ENCODE measurements at regions not wholly inside any gene's neighbourhood (a gene's known extent, or its start where the extent isn't known, plus 50 kb on each side); places are given as distances from the start of the nearest gene placed in this dataset.

DNA sequence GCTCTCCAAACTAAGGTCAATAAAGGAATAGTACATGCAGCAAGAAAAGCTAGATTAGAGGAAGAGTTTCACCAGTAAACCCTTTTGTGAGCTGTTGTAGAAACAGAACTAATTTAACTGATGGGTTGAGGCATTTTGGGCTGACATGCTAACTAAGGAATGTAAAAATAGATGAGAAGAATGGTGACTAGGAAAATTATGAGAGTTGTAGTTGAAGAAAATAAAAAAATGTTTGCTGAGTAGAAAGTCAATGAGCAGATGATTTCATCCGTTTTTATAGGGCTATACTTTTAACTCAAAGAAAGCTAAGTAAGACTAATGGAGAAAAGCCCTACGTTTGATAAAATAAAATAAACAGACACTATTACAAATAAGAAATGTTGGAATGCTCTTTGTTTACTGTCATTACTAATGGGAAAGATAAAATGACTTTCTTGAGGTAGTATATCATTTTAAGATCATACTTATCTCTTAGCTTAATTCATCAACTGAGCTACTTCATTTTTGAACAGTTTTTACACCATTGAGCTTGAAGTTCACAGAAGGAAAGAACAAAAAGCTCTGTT is 209.4 kb upstream of the DPH6 start:
- Histone ChIP-seq H3K4me3 (ENCODE audit: low read length in 2 of 2) (no peak overlapping the region), H3K4me1 (ENCODE audit: control insufficient read depth in 2 of 2, insufficient read depth in 2 of 2, low read length in 2 of 2) (peaks cover 0 to 6% of the 10 kb centered on the region in 2 donors), H3K36me3 (ENCODE audit: control insufficient read depth in 2 of 2, insufficient read depth in 2 of 2, low read length in 2 of 2) (no peaks in the 10 kb centered on the region), H3K27ac (ENCODE audit: low read depth in 2 of 2, low read length in 2 of 2) (no peak overlapping the region), H3K9ac (ENCODE audit: low read depth in 1 of 2, low read length in 2 of 2) (no peak overlapping the region), H3K9me3 (ENCODE audit: control insufficient read depth in 2 of 2, low read length in 2 of 2) (no peaks in the 10 kb centered on the region), H3K27me3 (ENCODE audit: control insufficient read depth in 2 of 2, insufficient read depth in 2 of 2, low read length in 2 of 2) (no peaks in the 10 kb centered on the region)

GRCh38 chr15:35756623-35757022 is 210.7 kb upstream of the DPH6 start:
- Histone ChIP-seq H3K27ac (ENCODE audit: low read depth in 2 of 2, low read length in 2 of 2) (no peak overlapping the region), H3K4me1 (ENCODE audit: control insufficient read depth in 2 of 2, insufficient read depth in 2 of 2, low read length in 2 of 2) (peaks cover 0 to 6% of the 10 kb centered on the region in 2 donors)

DNA sequence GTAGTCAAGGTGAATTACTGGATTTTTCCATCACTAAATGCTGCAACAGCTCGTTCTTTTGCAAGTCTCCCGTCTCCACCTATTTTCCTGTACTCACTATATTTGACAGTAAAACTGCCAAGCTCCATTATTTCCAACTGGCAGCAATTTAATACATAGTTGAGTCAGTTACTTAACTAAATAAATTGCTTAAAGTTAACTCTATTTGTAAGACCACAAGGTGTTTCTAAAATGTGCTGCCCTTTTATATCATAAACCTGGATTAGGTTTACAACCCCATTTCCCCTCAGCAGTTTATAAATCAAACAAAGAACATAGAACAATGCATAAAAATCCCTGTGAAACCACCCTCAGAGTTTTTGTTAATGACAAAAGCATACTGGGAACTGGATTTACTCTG is 211.4 kb upstream of the DPH6 start:
- no peaks in the 10 kb centered on the region for H3K27me3 ChIP-seq (ENCODE audit: control insufficient read depth in 2 of 2, insufficient read depth in 2 of 2, low read length in 2 of 2)
- no peak overlapping the region for H3K4me3 ChIP-seq (ENCODE audit: low read length in 2 of 2)
- H3K36me3 ChIP-seq (ENCODE audit: control insufficient read depth in 2 of 2, insufficient read depth in 2 of 2, low read length in 2 of 2) = no peaks in the 10 kb centered on the region
- H3K9ac ChIP-seq (ENCODE audit: low read depth in 1 of 2, low read length in 2 of 2) = no peak overlapping the region
- H3K27ac ChIP-seq (ENCODE audit: low read depth in 2 of 2, low read length in 2 of 2) = no peak overlapping the region
- H3K4me1 ChIP-seq (ENCODE audit: control insufficient read depth in 2 of 2, insufficient read depth in 2 of 2, low read length in 2 of 2) = peaks cover 0 to 2% of the 10 kb centered on the region in 2 donors
- H3K9me3 ChIP-seq (ENCODE audit: control insufficient read depth in 2 of 2, low read length in 2 of 2) = no peaks in the 10 kb centered on the region

More at GRCh38 chr15:35756623-35757022, 210.7 kb upstream of the DPH6 start:
- Histone ChIP-seq H3K27me3 (ENCODE audit: control insufficient read depth in 2 of 2, insufficient read depth in 2 of 2, low read length in 2 of 2) (no peaks in the 10 kb centered on the region), H3K36me3 (ENCODE audit: control insufficient read depth in 2 of 2, insufficient read depth in 2 of 2, low read length in 2 of 2) (no peaks in the 10 kb centered on the region), H3K4me3 (ENCODE audit: low read length in 2 of 2) (no peak overlapping the region), H3K9me3 (ENCODE audit: control insufficient read depth in 2 of 2, low read length in 2 of 2) (no peaks in the 10 kb centered on the region), H3K9ac (ENCODE audit: low read depth in 1 of 2, low read length in 2 of 2) (no peak overlapping the region)

- H3K27me3 ChIP-seq (ENCODE audit: control insufficient read depth in 2 of 2, insufficient read depth in 2 of 2, low read length in 2 of 2) = no peaks in the 10 kb centered on the region
- H3K4me1 ChIP-seq (ENCODE audit: control insufficient read depth in 2 of 2, insufficient read depth in 2 of 2, low read length in 2 of 2) = peaks cover 0 to 2% of the 10 kb centered on the region in 2 donors
- H3K9me3 ChIP-seq (ENCODE audit: control insufficient read depth in 2 of 2, low read length in 2 of 2) = no peaks in the 10 kb centered on the region
- H3K36me3 ChIP-seq (ENCODE audit: control insufficient read depth in 2 of 2, insufficient read depth in 2 of 2, low read length in 2 of 2) = no peaks in the 10 kb centered on the region
- no peak overlapping the region for H3K9ac ChIP-seq (ENCODE audit: low read depth in 1 of 2, low read length in 2 of 2)
- no peak overlapping the region for H3K27ac ChIP-seq (ENCODE audit: low read depth in 2 of 2, low read length in 2 of 2)
- H3K4me3 ChIP-seq (ENCODE audit: low read length in 2 of 2) = no peak overlapping the region
These were observed 211.8 kb upstream of the DPH6 start for GRCh38 chr15:35757765-35758164.

DNA sequence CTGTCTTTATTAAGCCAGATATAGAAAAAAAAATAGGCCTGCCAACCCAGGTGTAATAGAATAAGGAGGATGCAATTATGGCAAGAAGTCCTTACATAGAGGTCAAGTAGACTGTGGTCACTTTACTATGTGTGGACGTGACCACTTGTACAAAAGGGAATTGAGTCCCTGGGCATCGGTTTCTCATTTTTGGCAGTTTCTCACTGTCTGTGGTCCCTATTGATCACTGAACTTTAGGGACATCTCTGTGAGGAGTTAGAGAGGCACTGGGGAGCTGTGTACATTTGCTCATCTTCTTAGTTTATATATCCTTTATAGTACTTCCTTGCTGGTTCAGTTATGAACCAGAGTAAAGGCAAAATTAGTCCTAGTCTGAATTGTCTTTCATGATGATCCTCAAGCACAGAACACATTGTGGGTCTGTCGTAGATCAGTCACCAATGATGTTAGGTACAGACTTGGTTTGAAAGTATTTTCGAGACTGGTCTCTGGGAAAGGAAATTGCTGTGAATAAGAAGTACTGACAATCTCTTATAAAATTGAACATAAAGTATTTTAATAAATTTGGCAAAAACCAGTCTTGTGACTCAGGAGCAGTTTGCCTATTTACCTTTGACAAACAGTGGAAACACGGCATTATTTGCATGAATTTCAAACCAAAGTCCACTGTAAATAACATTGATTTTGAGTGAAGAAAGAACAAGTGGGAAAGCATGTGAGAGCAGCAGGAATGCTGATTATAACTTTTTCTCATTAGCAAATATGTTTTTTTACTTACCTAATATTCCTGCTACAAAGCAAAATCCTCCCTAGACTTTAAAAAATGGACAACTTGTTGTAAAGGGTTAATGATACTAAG is 218.9 kb upstream of the DPH6 start:
- H3K9ac ChIP-seq (ENCODE audit: low read depth in 1 of 2, low read length in 2 of 2) = no peak overlapping the region
- no peak overlapping the region for H3K4me3 ChIP-seq (ENCODE audit: low read length in 2 of 2)
- no peaks in the 10 kb centered on the region for H3K9me3 ChIP-seq (ENCODE audit: control insufficient read depth in 2 of 2, low read length in 2 of 2)
- H3K27me3 ChIP-seq (ENCODE audit: control insufficient read depth in 2 of 2, insufficient read depth in 2 of 2, low read length in 2 of 2) = no peaks in the 10 kb centered on the region
- no peak overlapping the region for H3K27ac ChIP-seq (ENCODE audit: low read depth in 2 of 2, low read length in 2 of 2)
- no peaks in the 10 kb centered on the region for H3K4me1 ChIP-seq (ENCODE audit: control insufficient read depth in 2 of 2, insufficient read depth in 2 of 2, low read length in 2 of 2)
- no peaks in the 10 kb centered on the region for H3K36me3 ChIP-seq (ENCODE audit: control insufficient read depth in 2 of 2, insufficient read depth in 2 of 2, low read length in 2 of 2)

DNA sequence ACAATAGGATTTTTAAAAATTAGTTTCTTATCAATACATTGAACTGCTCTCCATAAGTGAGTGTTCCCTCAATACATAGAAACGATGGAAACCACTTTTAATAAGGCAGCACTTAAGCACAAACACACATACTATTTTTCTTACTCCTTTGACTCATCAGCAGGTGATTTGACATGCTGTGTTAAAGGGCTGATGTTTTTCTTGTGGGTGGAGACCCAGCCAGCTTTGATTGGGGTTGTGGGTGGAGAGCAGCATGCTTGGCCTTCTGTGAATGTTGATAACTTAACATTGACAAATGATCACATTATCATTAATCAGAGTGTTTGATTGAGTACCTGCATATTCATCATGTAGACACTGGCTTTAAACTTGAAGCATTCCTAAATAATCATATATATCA is 223.0 kb upstream of the DPH6 start:
- Histone ChIP-seq H3K27me3 (ENCODE audit: control insufficient read depth in 2 of 2, insufficient read depth in 2 of 2, low read length in 2 of 2) (no peaks in the 10 kb centered on the region), H3K27ac (ENCODE audit: low read depth in 2 of 2, low read length in 2 of 2) (no peak overlapping the region), H3K9ac (ENCODE audit: low read depth in 1 of 2, low read length in 2 of 2) (no peak overlapping the region), H3K4me3 (ENCODE audit: low read length in 2 of 2) (no peak overlapping the region), H3K9me3 (ENCODE audit: control insufficient read depth in 2 of 2, low read length in 2 of 2) (no peaks in the 10 kb centered on the region), H3K36me3 (ENCODE audit: control insufficient read depth in 2 of 2, insufficient read depth in 2 of 2, low read length in 2 of 2) (no peaks in the 10 kb centered on the region), H3K4me1 (ENCODE audit: control insufficient read depth in 2 of 2, insufficient read depth in 2 of 2, low read length in 2 of 2) (no peaks in the 10 kb centered on the region)

DNA sequence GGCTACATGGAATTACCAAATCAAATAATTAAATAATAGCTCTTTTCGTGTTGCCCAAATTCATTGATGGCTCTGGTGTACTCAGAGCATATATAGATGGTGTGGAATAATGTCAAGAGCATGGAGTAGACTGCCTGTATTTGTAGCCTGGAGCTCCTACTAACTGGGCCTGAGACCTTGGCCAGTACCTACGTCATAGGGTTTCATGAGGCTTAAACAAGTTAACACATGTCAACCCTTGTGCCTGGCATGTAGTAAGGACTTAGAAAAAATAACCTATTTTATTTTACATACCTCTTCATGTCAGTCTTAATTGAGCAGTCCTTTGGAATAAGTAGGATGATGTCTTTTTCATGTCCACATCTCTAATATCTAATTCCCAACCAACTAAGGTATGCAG is 223.7 kb upstream of the DPH6 start:
- Histone ChIP-seq H3K4me3 (ENCODE audit: low read length in 2 of 2) (no peak overlapping the region), H3K27me3 (ENCODE audit: control insufficient read depth in 2 of 2, insufficient read depth in 2 of 2, low read length in 2 of 2) (no peaks in the 10 kb centered on the region), H3K9ac (ENCODE audit: low read depth in 1 of 2, low read length in 2 of 2) (no peak overlapping the region), H3K36me3 (ENCODE audit: control insufficient read depth in 2 of 2, insufficient read depth in 2 of 2, low read length in 2 of 2) (no peaks in the 10 kb centered on the region), H3K27ac (ENCODE audit: low read depth in 2 of 2, low read length in 2 of 2) (no peak overlapping the region), H3K4me1 (ENCODE audit: control insufficient read depth in 2 of 2, insufficient read depth in 2 of 2, low read length in 2 of 2) (no peaks in the 10 kb centered on the region), H3K9me3 (ENCODE audit: control insufficient read depth in 2 of 2, low read length in 2 of 2) (no peaks in the 10 kb centered on the region)

GRCh38 chr15:35771746-35772442 is 225.9 kb upstream of the DPH6 start:
- Histone ChIP-seq H3K27ac (ENCODE audit: low read depth in 2 of 2, low read length in 2 of 2) (no peak overlapping the region), H3K9me3 (ENCODE audit: control insufficient read depth in 2 of 2, low read length in 2 of 2) (no peaks in the 10 kb centered on the region), H3K9ac (ENCODE audit: low read depth in 1 of 2, low read length in 2 of 2) (no peak overlapping the region), H3K36me3 (ENCODE audit: control insufficient read depth in 2 of 2, insufficient read depth in 2 of 2, low read length in 2 of 2) (no peaks in the 10 kb centered on the region), H3K4me3 (ENCODE audit: low read length in 2 of 2) (no peak overlapping the region), H3K27me3 (ENCODE audit: control insufficient read depth in 2 of 2, insufficient read depth in 2 of 2, low read length in 2 of 2) (no peaks in the 10 kb centered on the region), H3K4me1 (ENCODE audit: control insufficient read depth in 2 of 2, insufficient read depth in 2 of 2, low read length in 2 of 2) (no peaks in the 10 kb centered on the region)

GRCh38 chr15:35774653-35775052 is 228.7 kb upstream of the DPH6 start:
- Histone ChIP-seq H3K4me1 (ENCODE audit: control insufficient read depth in 2 of 2, insufficient read depth in 2 of 2, low read length in 2 of 2) (no peaks in the 10 kb centered on the region), H3K36me3 (ENCODE audit: control insufficient read depth in 2 of 2, insufficient read depth in 2 of 2, low read length in 2 of 2) (no peaks in the 10 kb centered on the region), H3K4me3 (ENCODE audit: low read length in 2 of 2) (no peak overlapping the region), H3K27ac (ENCODE audit: low read depth in 2 of 2, low read length in 2 of 2) (no peak overlapping the region), H3K9me3 (ENCODE audit: control insufficient read depth in 2 of 2, low read length in 2 of 2) (no peaks in the 10 kb centered on the region), H3K27me3 (ENCODE audit: control insufficient read depth in 2 of 2, insufficient read depth in 2 of 2, low read length in 2 of 2) (no peaks in the 10 kb centered on the region), H3K9ac (ENCODE audit: low read depth in 1 of 2, low read length in 2 of 2) (no peak overlapping the region)

- H3K4me3 ChIP-seq (ENCODE audit: low read length in 2 of 2) = no peak overlapping the region
- no peaks in the 10 kb centered on the region for H3K9me3 ChIP-seq (ENCODE audit: control insufficient read depth in 2 of 2, low read length in 2 of 2)
- H3K27me3 ChIP-seq (ENCODE audit: control insufficient read depth in 2 of 2, insufficient read depth in 2 of 2, low read length in 2 of 2) = no peaks in the 10 kb centered on the region
- no peak overlapping the region for H3K9ac ChIP-seq (ENCODE audit: low read depth in 1 of 2, low read length in 2 of 2)
- no peaks in the 10 kb centered on the region for H3K36me3 ChIP-seq (ENCODE audit: control insufficient read depth in 2 of 2, insufficient read depth in 2 of 2, low read length in 2 of 2)
- no peaks in the 10 kb centered on the region for H3K4me1 ChIP-seq (ENCODE audit: control insufficient read depth in 2 of 2, insufficient read depth in 2 of 2, low read length in 2 of 2)
- H3K27ac ChIP-seq (ENCODE audit: low read depth in 2 of 2, low read length in 2 of 2) = no peak overlapping the region
These were observed 229.5 kb upstream of the DPH6 start for GRCh38 chr15:35775471-35775870.
